ENCODE measurements at regions not wholly inside any gene's neighbourhood (a gene's known extent, or its start where the extent isn't known, plus 50 kb on each side); places are given as distances from the start of the nearest gene placed in this dataset.

DNA sequence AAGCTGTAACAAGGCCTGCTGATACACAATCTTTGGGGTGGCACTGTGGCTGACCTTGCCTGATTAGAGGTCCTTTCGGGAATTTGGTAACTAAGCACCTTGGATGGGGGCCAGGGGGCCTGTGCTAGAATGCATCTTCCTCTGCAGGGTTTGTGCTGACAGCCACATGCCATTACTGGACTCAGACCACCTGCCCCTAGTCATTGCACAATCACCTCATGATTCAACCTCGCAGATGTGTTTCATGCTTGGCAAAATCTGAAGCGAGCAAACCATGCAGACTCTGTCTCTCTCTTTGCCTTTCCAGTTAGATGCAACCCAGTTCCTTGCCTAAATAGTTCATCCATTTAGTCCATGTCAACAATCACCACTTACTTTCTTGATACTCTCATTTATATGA is 96.5 kb upstream of the ERCC6L2 start:
- peaks cover 0 to 6% (median 2%) of the 10 kb centered on the region in 7 donors for H3K9me3 Mint-ChIP-seq
- H3K27ac Mint-ChIP-seq, result no peak overlapping the region
- Histone ChIP-seq H3K4me1 (ENCODE audit: control insufficient read depth in 1 of 2, insufficient read depth in 2 of 2, low read length in 2 of 2) (no peaks in the 10 kb centered on the region), H3K4me3 (replicated peaks in 1 of 3; ENCODE audit: low read depth in 2 of 3, low read length in 3 of 3) (no peak overlapping the region), H3K4me2 (replicated peaks; ENCODE audit: extremely low read depth, low read length, poor library complexity, severe bottlenecking) (no peak overlapping the region), H3K27me3 (ENCODE audit: control insufficient read depth in 2 of 2, insufficient read depth in 2 of 2, low read length in 2 of 2) (no peaks in the 10 kb centered on the region), H3K27ac (ENCODE audit: low read depth in 1 of 2, low read length in 2 of 2) (no peak overlapping the region), H3K9ac (ENCODE audit: insufficient read depth, low read length, poor library complexity, severe bottlenecking) (no peak overlapping the region), H4K20me1 (ENCODE audit: insufficient read depth, low read length) (no peaks in the 10 kb centered on the region), H3K9me3 (replicated peaks in 1 of 2; ENCODE audit: control insufficient read depth in 1 of 2, insufficient read depth in 1 of 2, low read length in 2 of 2) (no peaks in the 10 kb centered on the region), H2AFZ (ENCODE audit: insufficient read depth, low read depth, low read length, poor library complexity, severe bottlenecking) (no peak overlapping the region), H3K79me2 (ENCODE audit: insufficient read depth, low read length) (no peaks in the 10 kb centered on the region), H3K36me3 (replicated peaks in 1 of 2; ENCODE audit: control insufficient read depth in 1 of 2, insufficient read depth in 2 of 2, low read length in 2 of 2) (no peaks in the 10 kb centered on the region)
- 72% methylated on average over 3 of the region's 3 CpGs for WGBS (ENCODE audit: insufficient coverage)
- H3K4me1 Mint-ChIP-seq, result no peaks in the 10 kb centered on the region
- peaks cover 3 to 19% (median 7%) of the 10 kb centered on the region in 3 donors for H3K27me3 Mint-ChIP-seq (ENCODE audit: low read depth in 3 of 3)
- intact Hi-C loops (cut with micrococcal nuclease), result no loop called here
- no peak for DNase-seq
- no peak overlapping the region for H3K4me3 Mint-ChIP-seq
- TF ChIP-seq, protein P1, sequence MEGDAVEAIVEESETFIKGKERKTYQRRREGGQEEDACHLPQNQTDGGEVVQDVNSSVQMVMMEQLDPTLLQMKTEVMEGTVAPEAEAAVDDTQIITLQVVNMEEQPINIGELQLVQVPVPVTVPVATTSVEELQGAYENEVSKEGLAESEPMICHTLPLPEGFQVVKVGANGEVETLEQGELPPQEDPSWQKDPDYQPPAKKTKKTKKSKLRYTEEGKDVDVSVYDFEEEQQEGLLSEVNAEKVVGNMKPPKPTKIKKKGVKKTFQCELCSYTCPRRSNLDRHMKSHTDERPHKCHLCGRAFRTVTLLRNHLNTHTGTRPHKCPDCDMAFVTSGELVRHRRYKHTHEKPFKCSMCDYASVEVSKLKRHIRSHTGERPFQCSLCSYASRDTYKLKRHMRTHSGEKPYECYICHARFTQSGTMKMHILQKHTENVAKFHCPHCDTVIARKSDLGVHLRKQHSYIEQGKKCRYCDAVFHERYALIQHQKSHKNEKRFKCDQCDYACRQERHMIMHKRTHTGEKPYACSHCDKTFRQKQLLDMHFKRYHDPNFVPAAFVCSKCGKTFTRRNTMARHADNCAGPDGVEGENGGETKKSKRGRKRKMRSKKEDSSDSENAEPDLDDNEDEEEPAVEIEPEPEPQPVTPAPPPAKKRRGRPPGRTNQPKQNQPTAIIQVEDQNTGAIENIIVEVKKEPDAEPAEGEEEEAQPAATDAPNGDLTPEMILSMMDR (IDR thresholded peaks at IDR 0.05), result no peak
- H3K36me3 Mint-ChIP-seq, result no peaks in the 10 kb centered on the region

GRCh38 chr9:95777136-95777535 is 98.4 kb upstream of the ERCC6L2 start:
- H3K27me3 Mint-ChIP-seq (ENCODE audit: low read depth in 3 of 3), result peaks cover 13 to 30% (median 17%) of the 10 kb centered on the region in 3 donors
- TF ChIP-seq, protein P1 (IDR thresholded peaks at IDR 0.05), result no peak
- Histone ChIP-seq H3K4me3 (replicated peaks in 1 of 3; ENCODE audit: low read depth in 2 of 3, low read length in 3 of 3) (no peak overlapping the region), H3K27me3 (ENCODE audit: control insufficient read depth in 2 of 2, insufficient read depth in 2 of 2, low read length in 2 of 2) (peaks cover 2 to 11% of the 10 kb centered on the region in 2 donors), H4K20me1 (ENCODE audit: insufficient read depth, low read length) (no peaks in the 10 kb centered on the region), H3K27ac (ENCODE audit: low read depth in 1 of 2, low read length in 2 of 2) (no peak overlapping the region), H2AFZ (ENCODE audit: insufficient read depth, low read depth, low read length, poor library complexity, severe bottlenecking) (no peak overlapping the region), H3K9ac (ENCODE audit: insufficient read depth, low read length, poor library complexity, severe bottlenecking) (no peak overlapping the region), H3K9me3 (replicated peaks in 1 of 2; ENCODE audit: control insufficient read depth in 1 of 2, insufficient read depth in 1 of 2, low read length in 2 of 2) (no peaks in the 10 kb centered on the region), H3K79me2 (ENCODE audit: insufficient read depth, low read length) (no peaks in the 10 kb centered on the region), H3K4me1 (ENCODE audit: control insufficient read depth in 1 of 2, insufficient read depth in 2 of 2, low read length in 2 of 2) (no peaks in the 10 kb centered on the region), H3K36me3 (replicated peaks in 1 of 2; ENCODE audit: control insufficient read depth in 1 of 2, insufficient read depth in 2 of 2, low read length in 2 of 2) (no peaks in the 10 kb centered on the region), H3K4me2 (replicated peaks; ENCODE audit: extremely low read depth, low read length, poor library complexity, severe bottlenecking) (no peak overlapping the region)
- no peak overlapping the region for H3K4me3 Mint-ChIP-seq
- H3K9me3 Mint-ChIP-seq, result peaks cover 0 to 2% (median 0%) of the 10 kb centered on the region in 7 donors
- intact Hi-C loops (cut with micrococcal nuclease), result no loop called here
- H3K4me1 Mint-ChIP-seq, result no peaks in the 10 kb centered on the region
- no peak overlapping the region for H3K27ac Mint-ChIP-seq
- DNase-seq, result no peak
- H3K36me3 Mint-ChIP-seq, result no peaks in the 10 kb centered on the region
